ENCODE measurements at regions not wholly inside any gene's neighbourhood (a gene's known extent, or its start where the extent isn't known, plus 50 kb on each side); places are given as distances from the start of the nearest gene placed in this dataset.
"Not testable (repeated sequence)": the region's sequence is repeated elsewhere in the genome, so short reads cannot be mapped to it uniquely, and the experiment has no call there.

- no peak for DNase-seq
These were observed 121.2 kb downstream of the GASK1B start for GRCh38 chr4:158051401-158052235.

GRCh38 chr4:158050942-158051341 is 121.9 kb downstream of the GASK1B start:
- DNase-seq, result no peak

- no peak for DNase-seq
These were observed 126.5 kb downstream of the GASK1B start for GRCh38 chr4:158046345-158046744.

GRCh38 chr4:158043971-158044618 is 128.7 kb downstream of the GASK1B start:
- DNase-seq, result no peak

GRCh38 chr4:158042591-158043030 is 130.2 kb downstream of the GASK1B start:
- DNase-seq, result no peak

DNA sequence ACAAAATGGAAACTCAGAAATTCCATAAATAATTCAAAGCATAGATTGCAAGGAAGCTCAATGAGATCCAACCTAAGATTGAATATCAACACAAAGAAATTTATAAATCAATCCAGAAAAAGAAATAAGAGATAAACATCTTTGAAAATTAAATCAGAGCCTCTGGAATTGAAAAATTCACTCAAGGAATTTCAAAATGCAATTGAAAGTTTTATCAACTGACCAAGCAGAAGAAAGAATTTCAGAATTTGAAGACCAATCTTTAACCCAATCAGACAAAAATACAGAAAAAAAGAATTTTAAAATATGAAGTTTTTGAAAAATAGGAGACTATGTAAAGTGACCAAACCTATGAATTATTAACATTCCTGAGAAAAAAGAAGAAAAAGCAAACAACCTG is 134.1 kb downstream of the GASK1B start:
- no peak for DNase-seq

DNA sequence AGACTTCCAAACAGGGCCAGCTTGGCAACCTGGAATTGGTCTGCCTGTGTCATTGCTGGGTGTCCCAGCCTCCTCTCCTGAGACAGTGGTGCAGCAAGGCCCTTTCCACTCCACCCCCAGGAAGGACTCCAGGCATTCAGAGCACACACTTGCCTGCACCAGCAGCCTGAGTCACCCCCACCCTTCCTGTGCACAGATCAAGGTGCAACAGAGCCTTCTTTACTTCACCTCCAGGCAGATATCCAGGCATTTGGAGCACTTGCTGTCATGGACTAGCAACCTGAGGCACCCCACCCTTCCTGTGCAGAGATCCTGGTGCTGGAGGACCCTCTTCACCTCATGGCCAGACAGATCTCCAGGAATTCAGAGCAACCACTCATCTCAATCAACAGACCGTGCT is 135.8 kb downstream of the GASK1B start:
- DNase-seq, result no peak

DNA sequence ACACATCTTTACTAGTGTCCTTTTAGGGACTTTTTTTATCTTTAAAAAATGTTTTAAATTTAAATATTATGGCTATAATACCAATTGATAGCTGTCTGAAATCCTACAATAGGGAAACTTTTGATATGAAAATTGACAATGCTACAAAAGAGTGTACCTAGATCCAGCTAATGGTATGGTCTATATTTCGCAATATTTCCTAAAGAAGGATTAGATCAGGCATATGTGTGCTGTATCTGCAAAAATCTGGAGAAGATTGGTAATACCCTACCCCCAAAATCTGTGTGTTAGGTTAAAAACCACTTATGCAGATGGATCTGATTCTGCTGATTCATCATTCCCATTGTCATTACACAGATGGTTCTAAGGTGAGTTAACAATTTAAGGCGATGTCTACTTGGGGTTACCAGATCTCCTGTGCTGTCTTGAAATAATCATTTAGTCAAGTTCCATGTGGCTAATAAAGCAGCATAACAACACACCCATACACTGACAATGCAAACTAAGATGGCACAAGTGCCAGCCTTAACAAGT is 137.1 kb downstream of the GASK1B start:
- DNase-seq, result no peak

DNA sequence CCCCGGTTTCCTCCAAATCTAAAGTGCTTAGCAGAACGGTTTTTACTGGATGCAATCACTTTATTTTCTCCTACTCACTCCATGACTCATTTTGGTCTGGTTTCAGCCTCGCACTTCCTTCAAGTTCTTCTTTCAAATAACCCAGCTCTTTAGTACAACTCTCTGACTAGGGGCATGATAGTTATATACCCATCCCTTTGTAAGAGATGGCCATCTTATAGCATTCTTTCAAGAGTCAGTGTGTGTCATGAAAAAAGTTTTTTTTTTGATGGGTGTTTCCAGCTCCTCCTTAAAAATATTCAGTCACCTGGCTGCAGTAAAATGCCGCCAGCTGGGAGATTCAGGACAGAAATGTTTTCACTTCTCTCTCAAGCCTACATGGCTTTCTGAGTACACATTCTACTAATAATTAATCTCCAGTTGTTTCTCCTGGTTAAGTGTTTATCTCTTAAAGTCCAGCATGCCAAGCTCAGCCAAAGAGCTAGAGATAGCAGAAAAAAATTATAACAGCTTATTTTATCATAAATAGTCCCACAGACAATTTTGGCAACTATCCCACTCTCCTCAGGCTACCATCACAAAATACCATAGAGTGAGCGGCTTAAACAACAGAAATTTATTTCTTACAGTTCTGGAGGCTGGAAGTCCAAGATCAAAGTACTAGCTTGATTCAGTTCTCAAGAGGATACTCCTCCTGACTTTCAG is 139.3 kb downstream of the GASK1B start:
- no peak for DNase-seq

DNA sequence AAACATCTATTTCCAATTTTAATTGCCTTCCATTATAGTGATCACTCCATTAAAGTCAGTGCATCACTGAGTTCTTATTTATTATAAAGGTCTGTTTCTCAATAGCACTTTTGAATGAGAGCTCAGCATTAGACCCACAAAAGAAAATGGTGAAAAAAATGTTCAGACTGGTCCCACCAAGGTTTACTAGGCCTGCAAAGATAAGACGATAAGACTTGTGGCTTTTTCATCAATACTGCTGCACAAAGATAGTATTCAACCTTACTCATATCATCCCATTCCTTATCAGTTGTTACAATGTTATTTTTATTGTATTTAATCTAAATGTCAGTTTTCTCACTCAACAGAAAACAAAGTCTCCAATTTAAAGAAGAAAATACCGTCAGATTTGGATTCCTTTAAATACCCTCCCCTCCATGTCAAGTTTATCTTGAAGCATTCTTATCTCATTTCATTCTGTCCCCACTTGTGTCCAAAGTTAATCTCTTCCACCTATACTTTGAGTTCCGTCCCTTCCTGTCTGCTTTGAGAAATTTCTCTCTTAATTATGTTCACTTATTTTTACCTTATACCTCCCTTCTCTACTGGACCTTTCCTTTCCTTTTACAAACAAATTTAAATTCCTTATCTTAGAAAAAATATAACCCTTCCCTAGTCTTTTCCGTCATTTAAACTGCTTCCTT is 140.0 kb downstream of the GASK1B start:
- DNase-seq, result no peak

- DNase-seq, result not testable (repeated sequence)
These were observed 144.4 kb downstream of the GASK1B start for GRCh38 chr4:158028381-158028780.

DNA sequence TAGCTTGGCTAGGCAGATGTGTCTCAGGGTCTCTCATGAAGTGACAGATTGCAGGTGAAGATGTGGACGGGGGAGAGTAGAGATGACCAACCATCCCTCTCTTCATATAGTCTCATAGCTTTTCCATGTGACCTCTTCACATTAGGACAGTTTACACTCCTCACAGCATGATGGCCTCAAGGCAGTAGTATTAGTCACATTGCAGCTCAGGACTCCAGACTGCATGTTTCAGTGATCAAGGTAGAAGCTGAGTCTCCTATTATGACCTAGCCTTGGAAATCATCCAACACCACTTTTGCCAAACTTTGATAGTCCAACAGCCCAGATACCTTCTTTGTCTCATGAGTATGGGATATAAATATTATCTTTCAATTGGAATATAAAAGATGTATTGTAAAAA is 147.7 kb downstream of the GASK1B start:
- DNase-seq, result no peak

DNA sequence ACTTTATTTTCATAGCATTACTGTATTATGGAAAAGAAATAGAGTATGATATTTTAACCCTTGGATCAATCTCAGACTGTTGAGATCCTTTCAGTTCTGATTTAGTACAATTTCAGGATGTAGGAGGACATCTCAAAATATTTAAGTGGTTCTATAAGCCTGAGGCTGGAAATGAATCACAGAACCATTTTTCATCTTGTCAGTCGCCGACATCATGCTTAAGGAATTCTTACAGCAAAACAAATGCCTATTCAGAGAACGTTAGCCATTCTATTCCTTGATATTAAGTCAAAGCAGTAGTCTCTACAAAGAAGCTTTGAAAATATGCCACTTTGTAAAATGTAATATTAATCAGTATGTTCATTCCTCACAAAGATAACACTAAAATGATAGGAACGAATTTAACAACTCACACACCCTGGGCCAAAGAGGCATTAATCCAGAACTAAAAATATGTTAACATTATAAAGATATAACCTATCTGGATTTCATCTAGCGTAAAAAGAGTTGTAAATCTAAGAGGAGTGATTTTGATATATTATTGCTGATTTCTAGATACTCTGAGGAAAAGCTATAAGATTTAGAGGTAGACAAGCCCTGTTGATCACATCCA is 152.0 kb downstream of the GASK1B start:
- no peak for DNase-seq

DNA sequence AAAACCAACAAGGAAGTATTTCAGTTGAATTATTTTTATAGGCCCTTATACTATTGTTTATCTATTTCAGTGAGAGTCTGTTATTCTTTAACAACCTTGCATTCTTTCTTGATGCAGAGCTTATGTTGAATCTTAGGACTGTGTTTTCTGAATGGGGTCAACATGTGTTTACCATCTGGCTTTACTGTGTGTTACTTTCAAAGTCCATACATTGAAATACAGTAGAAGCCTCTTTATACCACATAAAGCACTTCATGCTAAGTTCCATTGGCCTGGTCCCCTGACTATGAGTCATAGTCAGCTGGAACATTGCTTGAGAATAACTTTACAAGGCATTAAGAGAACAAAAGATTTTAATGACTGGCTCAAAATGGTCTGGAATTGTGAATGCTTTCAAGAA is 152.6 kb downstream of the GASK1B start:
- DNase-seq, result no peak

DNA sequence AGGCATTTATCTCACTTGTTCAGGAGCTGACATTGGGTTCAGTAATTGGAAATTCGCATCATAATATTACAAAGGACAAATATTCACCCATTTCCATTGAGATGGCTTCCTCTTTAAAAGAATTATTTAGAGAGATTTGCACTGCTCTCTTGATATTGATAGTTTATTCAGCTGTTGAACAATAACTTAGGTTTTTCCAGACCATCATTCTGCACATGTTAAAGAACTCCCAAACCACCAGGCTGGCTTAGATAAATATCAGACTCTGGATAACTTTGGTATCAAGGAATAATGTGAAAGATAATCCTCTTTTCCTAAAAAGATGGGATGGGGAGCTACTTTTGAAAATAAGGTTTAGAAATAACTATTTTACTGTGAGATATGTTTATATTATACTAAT is 154.0 kb downstream of the GASK1B start:
- no peak for DNase-seq

GRCh38 chr4:158018221-158018830 is 154.5 kb downstream of the GASK1B start:
- no peak for DNase-seq

- DNase-seq, result no peak
These were observed 156.3 kb downstream of the GASK1B start for GRCh38 chr4:158016511-158016910.

GRCh38 chr4:158015241-158015640 is 157.6 kb downstream of the GASK1B start:
- no peak for DNase-seq

GRCh38 chr4:158013858-158014257 is 159.0 kb downstream of the GASK1B start:
- DNase-seq, result no peak

DNA sequence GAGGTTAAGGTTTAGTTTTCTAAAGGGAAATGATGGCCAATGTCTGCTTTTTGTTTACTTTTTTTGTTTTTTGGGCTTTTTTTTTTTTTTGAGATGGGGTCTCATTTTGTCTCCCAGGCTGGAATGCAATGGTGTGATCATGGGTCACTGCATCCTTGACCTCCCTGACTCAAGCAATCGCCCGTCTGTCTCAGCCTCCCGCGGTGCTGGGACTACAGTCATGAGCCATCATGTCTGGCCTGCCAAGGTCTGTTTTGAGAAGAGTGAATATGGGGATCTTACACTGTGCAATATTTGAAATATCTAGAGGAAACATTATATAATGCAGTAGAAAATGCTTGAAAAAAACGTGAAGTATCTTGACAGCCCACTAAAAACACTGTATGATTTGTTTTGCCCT is 162.5 kb downstream of the GASK1B start:
- no peak for DNase-seq

- DNase-seq, result no peak
These were observed 164.1 kb downstream of the GASK1B start for GRCh38 chr4:158008551-158009218.
